HG03565 (cell line): ENCODE measurements at regions not wholly inside any gene's neighbourhood (a gene's known extent, or its start where the extent isn't known, plus 50 kb on each side); places are given as distances from the start of the nearest gene placed in this dataset.

Source experiments
- ATAC-seq: cut with Tn5 transposase; IDR thresholded peaks from one replicate; pipeline ENCODE4 v1.9.1; 2021; ENCODE audit warnings: mild to moderate bottlenecking, moderate library complexity; ENCODE audit not compliant: unreplicated experiment

GRCh38 chr4:38189445-38189844, 229.2 kb downstream of the PTTG2 start:
- no peak for ATAC-seq

GRCh38 chr4:38190717-38191178, 230.6 kb downstream of the PTTG2 start:
- no peak for ATAC-seq

GRCh38 chr4:38192516-38192915, 232.3 kb downstream of the PTTG2 start:
- ATAC-seq = no peak

GRCh38 chr4:38193236-38193863, 233.2 kb downstream of the PTTG2 start:
- no peak for ATAC-seq

GRCh38 chr4:38194047-38194602, 233.9 kb downstream of the PTTG2 start:
- ATAC-seq = no peak

GRCh38 chr4:38195486-38195885, 235.3 kb downstream of the PTTG2 start:
- ATAC-seq = no peak

- ATAC-seq = no peak
These were observed 235.7 kb downstream of the PTTG2 start for GRCh38 chr4:38195911-38196310.

GRCh38 chr4:38202242-38202641, 242.0 kb downstream of the PTTG2 start:
- ATAC-seq = no peak

- no peak for ATAC-seq
These were observed 243.4 kb downstream of the PTTG2 start for GRCh38 chr4:38203609-38204008.

- ATAC-seq = no peak
These were observed 244.3 kb downstream of the PTTG2 start for GRCh38 chr4:38204339-38205035.

- ATAC-seq = no peak
These were observed 245.1 kb downstream of the PTTG2 start for GRCh38 chr4:38205261-38205660.

- ATAC-seq = no peak
These were observed 246.9 kb downstream of the PTTG2 start for GRCh38 chr4:38207110-38207457.

GRCh38 chr4:38209654-38210053, 249.5 kb downstream of the PTTG2 start:
- ATAC-seq = no peak

- ATAC-seq = no peak
These were observed 250.4 kb downstream of the PTTG2 start for GRCh38 chr4:38210396-38211114.

- ATAC-seq = no peak
These were observed 251.7 kb downstream of the PTTG2 start for GRCh38 chr4:38211885-38212284.

GRCh38 chr4:38213083-38213805, 253.0 kb downstream of the PTTG2 start:
- ATAC-seq = no peak

GRCh38 chr4:38222892-38223291, 262.7 kb downstream of the PTTG2 start:
- no peak for ATAC-seq

GRCh38 chr4:38223306-38223705, 263.1 kb downstream of the PTTG2 start:
- no peak for ATAC-seq

GRCh38 chr4:38223782-38224236, 263.6 kb downstream of the PTTG2 start:
- ATAC-seq = no peak

GRCh38 chr4:38224850-38225249, 264.7 kb downstream of the PTTG2 start:
- ATAC-seq = no peak

GRCh38 chr4:38226170-38226569, 266.0 kb downstream of the PTTG2 start:
- ATAC-seq = no peak
